HG02981 (cell line): ENCODE measurements at regions not wholly inside any gene's neighbourhood (a gene's known extent, or its start where the extent isn't known, plus 50 kb on each side); places are given as distances from the start of the nearest gene placed in this dataset.
A peak's percentile ranks its signal among the peaks of the same experiment; 100 is the strongest.
"Not testable (repeated sequence)": the region's sequence is repeated elsewhere in the genome, so short reads cannot be mapped to it uniquely, and the experiment has no call there.

ENCODE experiments used
- ATAC-seq: cut with Tn5 transposase; IDR thresholded peaks from one replicate; pipeline ENCODE4 v1.9.1; 2021; ENCODE audit warnings: mild to moderate bottlenecking, moderate library complexity; ENCODE audit not compliant: unreplicated experiment

DNA sequence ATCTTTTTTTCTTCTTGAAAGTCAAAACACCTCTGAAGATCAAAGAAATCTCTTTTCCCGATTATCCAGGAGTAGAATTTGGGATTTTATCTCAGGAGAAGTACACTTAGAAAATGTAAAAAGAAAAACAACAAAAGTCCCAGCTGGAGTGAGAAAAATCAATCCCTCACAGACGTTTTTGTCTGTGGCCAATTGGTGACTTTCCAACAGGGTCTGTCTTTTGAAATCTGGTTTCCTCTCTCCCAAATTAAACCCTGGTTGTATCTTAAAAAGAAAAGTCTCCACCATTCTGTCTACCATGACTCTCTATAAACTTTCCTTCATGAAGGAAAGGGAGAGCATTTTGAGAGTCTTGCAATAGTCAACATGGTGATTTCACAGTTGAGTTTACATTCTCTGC, 88.1 kb downstream of the DACT1 start:
- no peak for ATAC-seq

DNA sequence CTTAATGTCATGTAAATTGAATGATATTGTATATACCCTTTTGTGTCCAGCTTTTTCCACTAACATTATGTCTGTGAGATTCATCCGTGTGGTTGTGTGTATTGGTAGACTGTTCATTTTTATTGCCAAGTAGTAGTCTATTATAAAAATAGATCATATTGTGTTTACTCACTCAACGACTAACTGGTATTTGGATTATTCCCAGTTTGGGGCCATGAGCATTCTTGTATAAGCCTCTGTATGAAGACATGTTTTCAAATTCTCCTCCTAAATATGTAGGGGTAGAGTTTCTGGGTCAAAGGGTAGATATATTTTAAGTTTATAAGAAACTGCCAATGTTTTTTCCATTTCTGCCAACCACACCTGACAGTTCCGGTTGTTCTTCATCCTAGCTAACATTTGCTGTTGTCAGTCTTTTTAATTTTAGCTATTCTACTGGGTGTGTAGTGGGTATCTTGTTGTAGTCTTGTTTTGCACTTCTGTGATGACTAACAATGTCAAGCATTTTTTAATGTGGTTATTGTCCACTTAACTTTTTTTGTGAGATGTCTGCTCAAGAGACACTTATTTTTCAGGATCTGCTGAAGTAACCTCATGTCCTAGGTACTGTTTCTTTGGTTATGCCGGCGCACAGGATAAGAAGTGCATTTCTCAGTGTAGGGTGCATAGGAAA, 93.2 kb downstream of the DACT1 start:
- no peak for ATAC-seq

DNA sequence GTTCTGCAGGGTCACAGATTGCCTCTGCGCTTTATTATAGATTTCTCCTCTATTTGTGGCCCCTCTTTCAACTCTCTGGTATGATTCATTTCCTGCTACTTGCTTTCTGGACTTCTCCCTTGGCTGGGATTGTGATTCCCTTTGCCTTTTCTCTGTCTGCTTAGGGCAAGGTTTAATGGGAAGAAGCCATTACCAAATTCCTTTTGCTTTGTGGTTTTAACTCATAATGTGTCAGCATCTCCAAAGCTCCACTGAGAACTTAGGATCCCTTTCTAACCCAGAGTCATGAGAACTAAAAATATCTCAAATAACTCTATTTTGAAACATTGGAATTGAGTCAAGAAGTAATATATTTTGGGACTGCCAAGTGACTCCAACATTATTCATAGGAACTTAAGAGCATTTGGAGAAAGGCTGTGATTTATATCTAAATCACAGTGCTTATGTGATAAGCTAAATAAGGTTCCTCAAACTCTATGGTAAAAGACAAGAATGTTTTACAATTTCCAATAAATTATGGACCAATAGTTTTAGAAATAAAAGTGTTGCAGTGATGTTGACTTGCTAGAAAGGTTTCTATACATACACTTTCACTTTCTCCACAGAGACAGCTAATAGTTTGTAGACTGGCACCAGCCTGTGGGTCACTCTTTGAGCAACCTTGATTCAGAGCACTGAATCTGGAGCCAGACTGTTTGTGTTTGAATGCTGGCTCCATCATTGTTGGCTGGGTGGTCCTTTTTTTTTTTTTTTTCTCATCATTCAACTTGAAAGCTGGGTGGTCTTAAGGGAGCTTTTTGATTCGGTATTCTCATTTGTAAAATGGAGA, 93.9 kb downstream of the DACT1 start:
- no peak for ATAC-seq

DNA sequence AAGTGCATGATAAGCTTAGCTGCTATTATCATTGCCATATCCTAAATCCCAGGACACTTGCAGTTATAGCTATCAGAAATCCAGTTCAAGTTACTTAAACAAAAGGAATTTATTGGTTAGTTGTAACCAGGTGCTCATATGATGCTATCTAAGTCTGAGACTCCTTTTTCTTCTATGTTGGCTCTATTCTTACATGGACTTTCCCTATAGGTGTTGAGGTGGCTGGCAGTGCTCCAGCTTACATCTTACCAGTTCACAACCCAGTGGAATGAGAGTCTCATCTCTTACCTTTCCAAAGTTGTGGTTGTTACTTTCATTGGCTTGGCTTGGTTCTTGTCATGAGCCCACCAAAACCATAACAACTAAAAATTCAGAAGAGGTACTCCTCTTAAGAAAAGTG, 94.6 kb downstream of the DACT1 start:
- ATAC-seq = no peak

DNA sequence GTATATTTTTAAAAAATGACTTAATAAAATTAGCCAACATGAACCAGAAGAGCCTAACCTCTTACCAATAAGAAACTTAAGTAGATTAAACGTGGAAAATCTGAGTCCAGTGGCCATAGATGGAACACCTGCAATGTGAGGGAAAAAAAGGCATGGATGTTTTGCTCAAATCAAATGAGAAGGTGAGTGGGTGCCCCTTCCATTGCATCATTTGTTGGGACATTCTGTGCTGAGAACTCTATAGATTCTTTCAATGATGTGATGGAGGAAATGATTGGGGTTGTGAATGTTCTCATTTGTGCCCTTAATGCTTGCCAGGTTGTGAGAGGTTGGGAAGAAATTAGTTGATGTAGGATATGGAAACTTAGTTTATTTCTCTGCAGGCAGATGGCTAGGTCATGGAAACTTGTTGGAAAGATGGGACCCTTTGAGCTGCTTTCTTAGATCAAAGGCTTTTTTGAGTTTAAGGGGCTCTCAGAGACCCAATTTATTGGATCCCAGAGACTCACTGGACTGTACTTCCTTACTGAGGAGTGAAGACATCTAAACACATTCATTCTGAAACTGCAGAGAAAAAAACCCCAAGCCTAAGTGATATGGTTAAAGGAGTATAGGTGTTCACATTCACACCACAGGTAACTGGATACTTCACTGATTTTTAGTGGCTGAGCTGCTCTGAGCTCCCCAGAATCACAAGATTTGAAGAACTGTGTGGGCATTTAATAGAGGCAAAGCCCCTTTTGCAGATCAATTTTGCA, 95.9 kb downstream of the DACT1 start:
- peak; percentile 61 for ATAC-seq

DNA sequence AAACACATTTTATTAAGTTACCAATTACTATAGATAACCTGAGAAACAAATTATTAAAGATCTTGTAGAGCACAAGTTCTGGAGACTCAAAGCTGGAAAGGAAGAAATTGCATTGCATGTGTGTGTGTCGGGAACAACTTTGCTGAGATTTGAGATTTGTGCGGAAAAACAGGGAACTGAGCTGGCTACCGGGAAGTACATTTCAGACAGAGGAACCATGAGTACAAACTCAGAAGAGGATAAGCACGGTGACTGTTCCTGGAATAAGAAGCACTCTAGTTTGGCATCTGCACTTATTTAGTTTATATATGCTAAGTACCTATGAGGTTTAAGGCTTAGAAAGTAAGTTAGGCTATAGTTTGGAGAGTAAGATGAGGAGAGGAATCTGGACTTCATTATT, 97.8 kb downstream of the DACT1 start:
- ATAC-seq = no peak

DNA sequence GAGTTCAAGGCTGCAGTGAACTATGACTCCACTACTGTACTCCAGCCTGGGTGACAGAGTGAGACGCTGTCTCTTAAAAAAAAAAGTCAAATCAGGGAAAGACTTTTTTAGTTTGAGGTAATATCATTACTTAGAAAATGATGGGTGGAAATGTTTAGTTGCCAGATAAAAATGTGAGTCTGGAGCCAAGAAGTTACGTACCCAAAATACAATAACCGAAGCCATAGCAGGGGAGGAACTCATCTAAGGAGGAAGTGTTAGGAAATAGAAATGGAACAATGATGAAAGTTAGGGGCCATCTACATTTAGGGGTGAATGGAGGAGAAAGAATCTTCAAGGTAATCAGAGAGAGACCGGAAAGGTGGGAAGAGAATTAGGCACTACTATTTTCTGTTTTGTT, 98.8 kb downstream of the DACT1 start:
- no peak for ATAC-seq

DNA sequence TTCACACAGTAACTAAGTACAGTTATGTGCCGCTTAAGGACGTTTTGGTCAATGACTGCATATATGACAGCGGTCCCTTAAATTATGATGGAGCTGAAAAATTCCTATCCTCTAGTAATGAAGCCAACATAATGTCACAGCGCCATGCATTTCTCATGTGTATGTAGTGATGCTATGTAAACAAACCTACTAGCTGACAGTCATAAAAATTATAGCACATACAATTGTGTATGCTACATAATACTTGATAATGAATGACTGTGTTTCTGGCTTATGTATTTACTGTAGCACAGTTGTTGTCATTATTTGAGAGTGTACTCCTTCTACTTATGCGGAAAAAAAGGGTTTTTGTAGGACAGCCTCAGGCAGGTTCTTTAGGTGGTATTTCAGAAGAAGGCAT, 99.7 kb downstream of the DACT1 start:
- ATAC-seq = no peak

DNA sequence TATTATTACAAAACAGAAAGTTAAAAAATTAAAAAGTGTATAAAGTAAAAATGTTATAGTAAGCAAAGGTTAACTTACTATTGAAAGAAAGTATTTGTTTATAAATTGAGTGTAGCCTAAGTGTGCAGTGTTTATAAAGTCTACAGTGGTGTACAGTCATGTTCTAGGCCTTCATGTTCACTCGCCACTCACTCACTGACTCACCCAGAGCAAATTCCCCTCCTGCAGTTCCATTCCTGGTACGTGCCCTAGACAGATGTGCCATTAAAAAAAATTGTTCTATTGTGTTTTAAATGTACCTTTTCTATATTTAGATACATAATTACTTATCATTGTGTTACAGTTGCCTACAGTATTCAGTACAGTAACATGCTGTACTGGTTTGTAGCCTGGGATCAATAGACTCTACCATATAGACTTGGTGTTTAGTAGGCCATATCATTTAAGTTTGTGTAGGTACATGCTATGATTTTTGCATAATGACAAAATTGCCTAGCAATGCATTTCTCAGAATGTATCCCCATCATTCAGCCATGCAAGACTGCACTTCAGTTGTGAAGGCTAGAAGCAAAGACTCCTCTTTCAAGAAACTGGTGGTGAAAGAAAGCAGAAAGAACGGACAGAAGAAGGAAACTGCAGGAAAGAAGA, 100.6 kb downstream of the DACT1 start:
- no peak for ATAC-seq

DNA sequence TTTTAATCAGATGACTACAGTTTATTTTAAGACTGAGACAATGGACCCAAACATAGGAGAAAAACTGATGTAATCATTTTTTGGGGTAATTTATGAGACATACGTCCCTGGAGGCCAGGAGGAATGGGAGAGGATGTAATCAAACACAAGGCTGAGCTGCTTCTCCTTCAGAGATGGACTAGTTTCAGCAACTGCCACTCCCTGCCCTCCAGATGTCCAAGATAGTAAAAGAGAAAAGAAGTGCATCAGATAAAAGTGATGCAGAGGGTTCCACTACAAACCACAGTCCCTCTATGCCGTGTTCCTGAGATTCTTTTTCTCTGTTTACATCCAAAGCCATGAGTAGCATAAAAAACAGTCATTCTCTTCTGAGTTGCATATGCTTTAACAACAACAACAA, 101.1 kb downstream of the DACT1 start:
- no peak for ATAC-seq

DNA sequence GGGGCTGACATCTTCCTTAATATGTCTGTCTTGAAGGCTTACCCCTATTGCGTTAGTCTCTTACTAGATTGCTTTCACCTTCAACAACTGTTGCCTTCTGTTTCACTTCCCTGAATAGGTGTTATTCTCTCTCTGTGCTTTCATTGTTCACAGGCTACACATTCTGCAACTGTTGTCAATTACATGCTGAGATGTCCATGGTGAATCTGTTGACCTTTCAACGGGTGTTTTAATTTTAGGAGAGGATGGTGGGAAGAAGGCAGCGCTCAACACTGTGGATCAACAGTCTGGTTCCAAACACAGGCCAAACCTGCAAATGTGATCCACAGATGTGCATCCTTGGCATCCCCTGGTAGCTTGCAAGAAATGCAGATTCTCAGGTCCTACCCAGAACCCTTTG, 101.9 kb downstream of the DACT1 start:
- no peak for ATAC-seq

DNA sequence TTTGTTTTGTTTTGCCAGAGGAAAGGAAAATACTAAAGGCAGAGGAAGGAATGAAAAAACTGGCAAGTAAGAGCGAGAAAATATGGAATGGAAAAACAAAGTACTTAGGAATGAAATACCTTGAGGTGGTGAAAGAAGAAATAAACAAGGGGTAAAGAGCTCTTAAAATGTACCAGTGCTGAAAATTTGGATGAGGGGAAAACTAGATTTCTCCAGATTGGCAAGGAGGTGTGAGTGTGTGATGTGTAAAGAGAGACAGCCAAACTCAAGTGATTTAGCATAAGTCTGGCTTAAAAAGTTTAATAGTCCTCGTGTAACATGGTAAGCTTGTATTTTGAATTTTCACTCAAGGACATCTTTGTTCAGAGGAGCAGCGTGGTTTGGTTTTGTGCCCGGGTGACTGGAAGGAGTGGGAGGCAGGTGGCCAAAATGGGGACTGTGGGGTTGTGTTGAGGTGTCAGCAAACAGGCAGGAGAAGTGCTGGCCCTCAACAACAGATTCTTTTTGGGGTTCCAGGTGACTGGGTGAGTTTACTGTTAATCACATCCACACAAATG, 102.7 kb downstream of the DACT1 start:
- no peak for ATAC-seq

DNA sequence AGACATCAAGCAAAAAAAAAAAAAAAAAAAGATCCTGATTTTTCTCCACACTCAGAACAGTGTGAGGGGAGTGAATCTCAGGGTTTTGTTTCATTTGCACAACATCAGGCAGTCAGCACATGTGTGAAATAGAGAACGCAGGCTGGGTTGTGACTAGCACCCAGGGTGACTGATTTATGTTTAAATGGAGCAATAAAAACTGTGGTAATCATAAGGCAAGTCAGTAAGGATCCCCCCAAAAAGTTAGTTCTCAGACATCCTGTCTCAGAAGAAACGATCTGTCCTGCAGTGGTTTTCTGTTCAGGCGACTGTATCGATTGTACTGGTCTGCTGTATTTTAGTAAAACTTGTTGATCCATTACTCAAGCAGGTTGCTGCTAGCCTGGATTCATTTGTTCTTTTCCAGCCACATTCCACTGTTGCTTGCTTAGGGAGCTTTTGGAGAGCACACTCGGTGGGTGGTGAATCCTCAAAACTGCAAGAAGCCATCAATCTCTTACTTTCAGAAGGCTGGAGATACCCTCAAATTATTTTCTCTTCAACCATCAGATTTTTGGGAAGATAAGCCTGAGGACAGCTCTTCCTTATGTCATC, 107.1 kb downstream of the DACT1 start:
- no peak for ATAC-seq

DNA sequence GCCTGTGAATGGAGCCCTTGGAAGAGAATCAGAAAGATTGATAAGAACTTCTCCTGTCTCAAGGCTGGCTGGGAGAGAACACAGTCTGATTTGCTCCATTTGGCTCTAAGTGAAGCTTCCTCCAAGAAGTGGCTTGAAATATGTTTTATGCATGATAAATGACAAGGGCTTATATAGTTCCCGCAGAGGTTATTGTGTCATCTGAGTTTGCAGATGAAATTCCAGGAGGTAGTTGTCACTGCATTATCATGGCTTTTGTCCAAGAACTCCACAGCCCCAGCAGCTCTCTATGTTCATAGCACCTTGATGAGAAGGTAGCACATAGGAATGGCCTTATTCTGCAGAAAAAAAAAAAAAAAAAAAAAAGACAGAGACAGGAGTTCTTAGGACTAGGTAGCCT, 108.5 kb downstream of the DACT1 start:
- ATAC-seq = no peak

DNA sequence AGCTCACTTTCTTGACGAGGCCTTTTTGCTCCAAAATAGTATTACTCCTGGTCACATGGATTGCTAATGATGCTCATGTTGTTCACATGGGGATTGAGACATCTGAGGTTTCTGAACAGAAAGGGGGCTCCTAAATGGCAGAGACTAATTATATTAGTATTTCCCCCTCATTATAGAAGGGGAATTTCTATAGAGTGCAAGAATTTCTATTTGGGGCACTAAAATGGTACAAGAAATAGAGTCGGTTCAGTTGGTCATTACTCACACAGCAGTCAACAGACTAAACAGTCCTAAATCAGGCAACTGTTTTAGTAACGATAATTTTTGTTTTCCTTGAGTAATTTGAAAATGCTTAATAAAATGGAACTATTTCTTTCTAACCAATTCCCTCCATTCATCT, 108.9 kb downstream of the DACT1 start:
- ATAC-seq = no peak

DNA sequence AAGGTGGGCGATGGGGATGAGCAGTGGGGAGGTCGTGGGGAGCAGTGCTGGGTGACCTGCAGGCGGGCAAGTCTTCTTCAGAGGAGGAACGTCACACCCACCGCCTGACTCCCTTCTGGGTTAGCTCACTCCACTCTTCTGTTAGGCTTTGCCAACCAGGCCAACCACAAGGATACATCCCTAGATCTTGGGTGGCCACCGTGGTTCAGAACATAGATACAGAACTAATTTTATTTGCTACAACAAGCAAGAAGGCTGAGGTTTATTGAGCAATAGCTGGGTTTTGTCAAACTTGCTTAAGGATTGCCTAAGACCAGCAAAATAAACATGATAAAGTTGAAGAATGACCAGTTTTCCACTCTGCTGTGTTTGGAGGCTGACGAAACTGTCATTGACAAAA, 109.4 kb downstream of the DACT1 start:
- ATAC-seq = no peak

DNA sequence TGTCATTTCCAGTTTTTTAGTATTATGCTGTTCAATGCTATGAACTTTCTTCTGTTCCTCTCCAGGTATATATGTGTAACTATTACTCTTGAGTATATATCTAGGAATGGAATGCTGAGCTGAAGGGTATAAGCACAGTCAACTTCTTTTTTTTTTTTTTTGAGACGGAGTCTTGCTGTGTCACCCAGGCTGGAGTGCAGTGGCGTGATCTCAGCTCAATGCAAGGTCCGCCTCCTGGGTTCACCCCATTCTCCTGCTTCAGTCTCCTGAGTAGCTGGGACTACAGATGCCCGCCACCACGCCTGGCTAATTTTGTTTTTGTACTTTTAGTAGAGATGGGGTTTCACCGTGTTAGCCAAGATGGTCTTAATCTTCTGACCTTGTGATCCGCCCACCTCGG, 110.5 kb downstream of the DACT1 start:
- ATAC-seq = not testable (repeated sequence)

DNA sequence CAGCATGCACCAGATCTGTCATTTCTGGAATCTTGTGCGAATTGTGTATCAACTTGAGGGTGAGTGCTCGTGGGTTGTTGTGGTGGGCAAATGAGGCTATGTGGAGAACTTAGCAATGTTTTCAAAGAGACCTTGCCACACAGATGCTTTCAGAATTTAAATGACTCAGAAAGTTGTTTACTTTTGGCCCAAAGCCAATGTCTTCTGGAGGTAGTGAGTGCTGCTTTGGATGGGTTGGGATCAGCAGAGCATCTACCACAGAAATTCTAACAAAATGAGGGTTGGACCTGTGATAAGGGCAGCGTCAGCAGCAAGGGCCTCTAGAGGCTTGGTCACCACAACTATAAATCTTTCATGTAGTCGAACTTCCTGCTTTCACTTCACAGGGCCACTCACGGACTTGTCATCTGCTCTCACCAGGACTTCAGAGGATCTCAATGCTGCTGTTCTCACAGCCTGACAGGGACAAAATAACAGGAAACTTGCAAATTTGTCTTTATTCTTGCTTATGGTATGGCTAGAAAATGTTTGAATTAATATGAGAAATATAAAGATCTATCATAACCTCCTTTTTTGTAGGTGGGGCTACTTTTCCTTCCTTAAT, 111.4 kb downstream of the DACT1 start:
- peak; percentile 88 for ATAC-seq

DNA sequence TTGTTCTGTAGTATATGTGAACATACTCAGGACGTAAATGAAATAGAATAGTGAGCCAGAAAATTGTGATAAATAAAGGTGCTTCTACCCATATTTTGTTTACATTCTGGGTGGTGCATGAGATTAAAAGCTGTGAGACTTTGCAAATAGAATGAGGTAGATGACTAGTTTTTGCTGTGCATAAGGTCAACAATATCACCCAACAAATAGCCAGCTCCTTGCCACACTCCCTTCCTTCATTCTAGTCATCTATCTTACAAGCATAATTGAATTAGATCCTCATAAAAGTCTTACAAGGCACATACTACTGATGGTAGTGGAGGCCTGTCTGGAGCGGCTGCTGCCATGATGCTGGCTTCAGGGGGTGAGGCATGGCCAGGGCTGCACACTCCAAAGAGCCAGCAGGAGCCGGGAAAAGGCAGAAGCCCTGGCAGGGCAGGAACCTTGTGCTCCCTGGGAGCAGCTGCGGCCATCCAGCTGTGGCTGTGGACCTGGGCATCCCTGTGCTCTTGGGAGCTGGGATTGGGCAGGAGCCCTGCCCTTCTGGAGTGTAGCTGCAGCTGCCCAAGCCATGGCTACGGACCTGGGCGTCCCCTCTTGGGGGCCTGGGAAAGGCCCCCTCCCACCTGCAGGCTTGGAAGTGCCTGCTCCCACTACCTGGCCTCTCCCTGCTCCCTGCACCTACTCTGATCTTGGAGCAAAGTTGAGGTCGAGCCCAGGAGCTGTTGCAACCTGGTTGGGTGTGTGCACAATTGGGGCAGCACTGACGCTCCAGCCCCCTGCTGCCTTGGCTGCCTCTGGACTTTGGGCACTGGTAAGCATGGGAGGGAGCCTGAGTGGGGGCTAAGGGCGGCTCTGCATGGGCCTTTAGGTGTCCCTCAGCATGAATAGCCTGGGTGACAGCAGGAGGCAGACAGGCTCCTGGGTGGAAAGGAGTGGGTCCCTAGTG, 112.8 kb downstream of the DACT1 start:
- ATAC-seq = no peak
